Psoas muscle (tissue), 7 donors: ENCODE measurements at regions not wholly inside any gene's neighbourhood (a gene's known extent, or its start where the extent isn't known, plus 50 kb on each side); places are given as distances from the start of the nearest gene placed in this dataset.

Experiments used
- ATAC-seq, 4 donors: fragments of 200-7000 bp; cut with Tn5 transposase; one replicate each; pipeline ENCODE4 v1.9.1; 2020; ENCODE audit warnings: moderate library complexity in 3 of 4, mild to moderate bottlenecking in 2 of 4
- DNase-seq, 2 donors: peaks; one replicate each; pipeline ENCODE4 v3.0.0-alpha.2; 2020
- H3K27ac ChIP-seq: fragments of 200-600 bp; one replicate; pipeline ENCODE4 v1.8.0; 2022
- H3K27me3 ChIP-seq, 3 donors: fragments of 200-600 bp in 1 of 3; one replicate each; pipeline versions ENCODE4 v1.6.1 to v1.8.0; 2013 to 2022; ENCODE audit warnings: low read length in 2 of 3, mild to moderate bottlenecking in 2 of 3, moderate library complexity in 1 of 3; ENCODE audit not compliant: insufficient read depth in 3 of 3
- H3K36me3 ChIP-seq, 2 donors: fragments of 200-600 bp in 1 of 2; one replicate each; pipeline versions ENCODE4 v1.6.1 to v1.8.0; 2013 to 2022; ENCODE audit warnings: low read depth in 1 of 2, mild to moderate bottlenecking in 1 of 2, moderate library complexity in 1 of 2; ENCODE audit not compliant: insufficient read depth in 1 of 2
- H3K4me1 ChIP-seq: fragments of 200-600 bp; one replicate; pipeline ENCODE4 v1.8.0; 2022
- H3K4me3 ChIP-seq: fragments of 200-600 bp; one replicate; pipeline ENCODE4 v1.8.0; 2022; ENCODE audit warnings: mild to moderate bottlenecking
- H3K9me3 ChIP-seq: fragments of 200-600 bp; one replicate; pipeline ENCODE4 v1.8.0; 2022
- CTCF ChIP-seq: fragments of 200-600 bp; IDR thresholded peaks from one replicate; pipeline ENCODE4 v1.8.0; 2022; ENCODE audit warnings: antibody characterized with exemption
- WGBS, 3 donors: extraction: QIAGEN DNeasy Blood & Tissue Kit; methylation state at CpG; one replicate each; pipeline versions ENCODE4 v1.1.6 to v1.1.7; 2013; 5-methylcytosine and 5-hydroxymethylcytosine counted together
- intact Hi-C, 2 donors: fragments of 100-400 bp; cut with DNase I; formaldehyde crosslinking; loops; one replicate each; pipeline versions ENCODE4 v1.11.0 to v1.14.2; 2022
- donor health status: healthy with polysubstance abuse.
- donor health status: DM: no; HTN: no; CAD: no; lungs with moderate emphysema.
- donor health status: Bipolar disorder and iron deficiency.
- donor health status: healthy.
- donor health status: DM: yes; HTN: yes; CAD: no.
- donor health status: DM: no; HTN: no; CAD: no.
- donor health status: DM: yes; HTN: yes; CAD: no.

GRCh38 chr2:241952816-241953215, 83.3 kb downstream of the RTP5 start:
- no peak for TF ChIP-seq CTCF
- Histone ChIP-seq H3K9me3 (no peaks in the 10 kb centered on the region), H3K27me3 (peaks cover 0 to 23% (median 4%) of the 10 kb centered on the region in 3 donors), H3K4me1 (no peaks in the 10 kb centered on the region), H3K4me3 (no peak overlapping the region), H3K36me3 (no peaks in the 10 kb centered on the region), H3K27ac (no peak overlapping the region)
- no peak for ATAC-seq
- WGBS, 3 donors = 83 to 87% (median 86%) methylated on average over 16 of the region's 16 CpGs
- intact Hi-C loops = no loop called here
- DNase-seq = no peak

DNA sequence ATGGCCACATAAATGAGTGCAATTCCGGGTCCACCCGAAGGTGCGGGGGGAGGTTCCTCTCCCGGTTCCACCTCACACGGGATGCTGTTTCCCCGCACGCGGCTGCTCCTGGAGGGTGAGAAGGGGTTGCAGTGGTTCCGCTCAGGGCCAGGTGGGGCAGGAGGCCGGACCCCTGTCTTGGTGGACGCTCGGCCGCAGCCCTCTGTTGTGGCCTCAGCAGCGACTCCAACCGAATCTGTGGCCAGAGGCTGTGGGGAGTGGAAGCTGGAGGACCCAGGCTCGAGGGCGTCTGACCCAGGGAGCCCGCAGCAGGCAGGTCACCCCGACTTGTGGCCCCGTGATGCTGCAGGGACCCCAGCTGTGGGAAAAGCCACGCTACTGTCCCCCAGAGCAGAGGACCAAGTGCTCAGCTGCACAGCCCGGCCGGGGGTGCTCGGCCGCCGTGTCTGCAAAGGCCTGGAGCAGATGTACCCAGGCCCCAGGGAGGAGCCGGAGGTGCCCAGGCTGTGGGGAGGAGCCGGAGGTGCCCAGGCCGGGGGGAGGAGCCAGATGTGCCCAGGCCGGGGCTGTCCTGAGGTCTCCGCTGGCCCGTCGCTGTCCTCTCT, 83.9 kb downstream of the RTP5 start:
- Histone ChIP-seq H3K4me3 (no peak overlapping the region), H3K27ac (no peak overlapping the region), H3K36me3 (no peaks in the 10 kb centered on the region), H3K9me3 (no peaks in the 10 kb centered on the region), H3K4me1 (no peaks in the 10 kb centered on the region), H3K27me3 (peaks cover 0 to 18% (median 2%) of the 10 kb centered on the region in 3 donors)
- DNase-seq = no peak
- no peak for ATAC-seq
- intact Hi-C loops = no loop called here
- TF ChIP-seq CTCF = no peak
- WGBS, 3 donors = 86 to 92% (median 87%) methylated on average over 20 to 33 of the region's 33 CpGs

DNA sequence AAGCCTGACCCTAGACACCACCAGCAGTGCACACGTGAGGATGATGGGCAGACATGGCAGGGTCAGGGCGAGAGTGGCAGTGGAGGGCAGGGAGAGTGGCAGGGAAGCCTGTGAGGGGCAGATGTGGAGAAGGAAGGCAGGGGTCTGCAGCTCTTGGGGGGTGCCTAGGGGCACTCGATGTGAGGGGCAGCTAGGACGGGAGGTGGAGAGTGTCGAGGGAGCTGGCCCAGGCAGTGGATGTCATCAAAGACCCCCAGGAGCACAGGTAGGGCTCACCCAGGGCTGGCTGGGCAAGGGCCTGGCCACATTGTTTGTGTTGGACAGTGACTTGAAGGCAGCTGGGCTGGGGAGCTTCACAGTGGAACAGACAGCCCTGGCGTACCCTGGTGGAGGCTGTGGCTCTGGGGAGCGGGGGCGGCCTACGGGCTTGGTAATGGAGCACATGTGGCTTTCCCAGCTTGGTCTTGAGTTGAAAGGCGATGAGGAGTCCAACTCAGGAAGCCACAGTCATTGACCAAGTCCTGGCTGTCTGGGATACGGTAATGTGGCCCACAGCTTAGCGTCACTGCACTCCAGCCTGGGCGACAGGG, 87.1 kb downstream of the RTP5 start:
- WGBS, 3 donors = 89 to 96% (median 94%) methylated on average over 13 of the region's 13 CpGs
- H3K36me3 ChIP-seq = no peaks in the 10 kb centered on the region
- no peak overlapping the region for H3K27ac ChIP-seq
- no peak overlapping the region for H3K4me3 ChIP-seq
- DNase-seq = no peak
- H3K4me1 ChIP-seq = no peaks in the 10 kb centered on the region
- H3K27me3 ChIP-seq = peaks cover 0 to 9% (median 0%) of the 10 kb centered on the region in 3 donors
- TF ChIP-seq CTCF = no peak
- intact Hi-C loops = no loop called here
- no peak for ATAC-seq
- no peaks in the 10 kb centered on the region for H3K9me3 ChIP-seq

DNA sequence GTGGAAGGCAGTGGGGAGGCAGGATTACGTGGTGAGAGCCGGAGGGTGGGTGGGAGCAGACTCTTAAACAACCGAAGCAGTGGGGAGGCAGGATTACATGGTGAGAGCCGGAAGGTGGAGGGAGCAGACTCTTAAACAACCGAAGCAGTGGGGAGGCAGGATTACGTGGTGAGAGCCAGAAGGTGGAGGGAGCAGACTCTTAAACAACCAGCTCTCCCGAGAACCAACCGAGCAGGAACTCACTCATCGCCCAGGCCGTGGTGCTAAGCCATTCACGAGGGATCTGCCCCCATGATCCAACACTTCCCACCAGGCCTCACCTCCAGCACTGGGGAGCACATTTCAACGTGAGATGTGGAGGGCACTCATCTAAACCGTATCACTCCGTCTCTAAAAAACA, 87.7 kb downstream of the RTP5 start:
- no peaks in the 10 kb centered on the region for H3K4me1 ChIP-seq
- H3K4me3 ChIP-seq = no peak overlapping the region
- TF ChIP-seq CTCF = no peak
- peaks cover 0 to 5% (median 0%) of the 10 kb centered on the region in 3 donors for H3K27me3 ChIP-seq
- no peaks in the 10 kb centered on the region for H3K36me3 ChIP-seq
- ATAC-seq (no peak), DNase-seq (no peak)
- no peak overlapping the region for H3K27ac ChIP-seq
- WGBS, 3 donors = 79 to 89% (median 81%) methylated on average over 14 of the region's 14 CpGs
- H3K9me3 ChIP-seq = no peaks in the 10 kb centered on the region
- intact Hi-C loops = no loop called here
